ENCODE measurements at regions not wholly inside any gene's neighbourhood (a gene's known extent, or its start where the extent isn't known, plus 50 kb on each side); places are given as distances from the start of the nearest gene placed in this dataset.

GRCh38 chr14:56900726-56901125, 90.4 kb upstream of the OTX2 start:
- POLR2A ChIA-PET: no interaction called here
- ATAC-seq (no peak), DNase-seq (ENCODE audit: low spot score) (no peak), FAIRE-seq (no peak)
- no peaks in the 10 kb centered on the region for H3K36me3 ChIP-seq (replicated peaks in 1 of 2; ENCODE audit: control insufficient read depth in 1 of 2, insufficient read depth in 2 of 2, low read length in 2 of 2)
- H3K4me1 ChIP-seq (ENCODE audit: insufficient read depth, low read length): no peaks in the 10 kb centered on the region
- intact Hi-C loops (cut with micrococcal nuclease; ENCODE audit: unreplicated experiment): no loop called here
- H3K27ac ChIP-seq (ENCODE audit: extremely low read length, insufficient read depth, low read length): no peak overlapping the region
- H3K27me3 ChIP-seq (ENCODE audit: control insufficient read depth in 1 of 2, insufficient read depth in 2 of 2, low read length in 2 of 2): no peaks in the 10 kb centered on the region; a peak in 1 of 5 replicates
- in situ Hi-C loops (cut with HindIII; ENCODE audit: extremely low pct_ligation_motif_present, low pct_unique_long_range_greater_than_20kb): no loop called here
- BruUV-seq (replicated peaks): no TSS peak
- H3K79me2 ChIP-seq (ENCODE audit: insufficient read depth, low read length): no peaks in the 10 kb centered on the region
- no peaks in the 10 kb centered on the region for H3K9me3 ChIP-seq (ENCODE audit: low read length)
- no peak overlapping the region for H2AFZ ChIP-seq (ENCODE audit: low read length)
- no peak overlapping the region for H3K4me2 ChIP-seq (ENCODE audit: low read depth, low read length)
- H3K9ac ChIP-seq (ENCODE audit: insufficient read depth, low read depth, low read length): no peak overlapping the region
- CTCF ChIA-PET (ENCODE audit: low intra/inter-chr PET ratio, low total read pairs): no interaction called here
- H3K4me3 ChIP-seq (replicated peaks in 1 of 3; ENCODE audit: insufficient read depth in 1 of 3, low read depth in 2 of 3, low read length in 3 of 3): no peak overlapping the region
- no peaks in the 10 kb centered on the region for H4K20me1 ChIP-seq (ENCODE audit: insufficient read depth, low read length)
- 68% methylated on average over 6 of the region's 6 CpGs for WGBS (ENCODE audit: low lambda C conversion rate)
- TF ChIP-seq MED13 (CRISPR knock-in tag; IDR thresholded peaks at IDR 0.05) (no peak), ZSCAN25 (CRISPR knock-in tag; IDR thresholded peaks at IDR 0.05) (no peak), PRMT3 (CRISPR knock-in tag; IDR thresholded peaks at IDR 0.05; ENCODE audit: borderline replicate concordance, low read depth) (no peak), AGO2 (optimal IDR thresholded peaks at IDR 0.05; ENCODE audit: low read depth, low read length) (no peak), REST (IDR thresholded peaks at IDR 0.05; ENCODE audit: borderline replicate concordance in 1 of 2, low read depth in 1 of 2, low read length in 2 of 2) (no peak), KLF6 (CRISPR knock-in tag; IDR thresholded peaks at IDR 0.05) (no peak), FOXM1 (CRISPR knock-in tag; IDR thresholded peaks at IDR 0.05) (no peak), CERS6 (CRISPR knock-in tag; IDR thresholded peaks at IDR 0.05) (no peak), KAT8 (CRISPR knock-in tag; IDR thresholded peaks at IDR 0.05) (no peak), KDM5A (IDR thresholded peaks at IDR 0.05; ENCODE audit: borderline replicate concordance, low read length) (no peak), HOXA9 (CRISPR knock-in tag; IDR thresholded peaks at IDR 0.05; ENCODE audit: borderline replicate concordance) (no peak), GPN1 (CRISPR knock-in tag; IDR thresholded peaks at IDR 0.05; ENCODE audit: borderline replicate concordance) (no peak), ZSCAN12 (CRISPR knock-in tag; IDR thresholded peaks at IDR 0.05) (no peak), SP4 (CRISPR knock-in tag; IDR thresholded peaks at IDR 0.05) (no peak), ADNP (CRISPR knock-in tag; IDR thresholded peaks at IDR 0.05) (no peak), CSRNP1 (CRISPR knock-in tag; IDR thresholded peaks at IDR 0.05) (no peak), MTERF4 (CRISPR knock-in tag; IDR thresholded peaks at IDR 0.05) (no peak)

Measured in HepG2 (cell line).